GM23338 (cell line): ENCODE measurements at regions not wholly inside any gene's neighbourhood (a gene's known extent, or its start where the extent isn't known, plus 50 kb on each side); places are given as distances from the start of the nearest gene placed in this dataset.

Experiments used
- ATAC-seq: fragments of 200-7000 bp; cut with Tn5 transposase; 3 replicates; pipeline ENCODE4 v1.9.1; 2020
- DNase-seq: peaks from one replicate; pipeline ENCODE4 v3.0.0-alpha.2; 2015; ENCODE audit warnings: low spot score
- H2AFZ ChIP-seq: fragments of 200-600 bp; sonication (generic); 2 replicates; pipeline ENCODE4 v1.8.0; 2016; ENCODE audit warnings: antibody characterized with exemption, mild to moderate bottlenecking, moderate library complexity
- H3F3A ChIP-seq: fragments of 200-600 bp; sonication (generic); replicated peaks from 2 replicates; pipeline ENCODE4 v1.8.0; 2017; ENCODE audit warnings: antibody characterized with exemption, mixed run types, low read depth
- H3K27ac ChIP-seq: fragments of 200-600 bp; sonication (generic); 2 replicates; pipeline ENCODE4 v1.6.1; 2016; ENCODE audit warnings: low read depth
- H3K27me3 ChIP-seq: fragments of 200-600 bp; sonication (generic); 2 replicates; pipeline ENCODE4 v1.8.0; 2016; ENCODE audit warnings: mild to moderate bottlenecking, mixed run types, moderate library complexity; ENCODE audit not compliant: insufficient read depth
- H3K36me3 ChIP-seq: fragments of 200-600 bp; sonication (generic); 2 replicates; pipeline ENCODE4 v1.8.0; 2016; ENCODE audit warnings: mild to moderate bottlenecking; ENCODE audit not compliant: insufficient read depth
- H3K4me1 ChIP-seq: fragments of 200-600 bp; sonication (generic); 2 replicates; pipeline ENCODE4 v1.8.0; 2016; ENCODE audit warnings: mild to moderate bottlenecking, moderate library complexity; ENCODE audit not compliant: insufficient read depth
- H3K4me2 ChIP-seq: fragments of 200-600 bp; sonication (generic); 2 replicates; pipeline ENCODE4 v1.7.1; 2017; ENCODE audit warnings: mixed run types
- H3K4me3 ChIP-seq: fragments of 200-600 bp; sonication (generic); 2 replicates; pipeline ENCODE4 v1.6.1; 2016; ENCODE audit warnings: mixed run types
- H3K79me2 ChIP-seq: fragments of 200-600 bp; sonication (generic); replicated peaks from 2 replicates; pipeline ENCODE4 v1.8.0; 2017; ENCODE audit warnings: mild to moderate bottlenecking; ENCODE audit not compliant: insufficient read depth
- H3K9me2 ChIP-seq: fragments of 200-600 bp; sonication (generic); 2 replicates; pipeline ENCODE4 v1.8.0; 2017; ENCODE audit not compliant: insufficient read depth
- H4K20me1 ChIP-seq: fragments of 200-600 bp; sonication (generic); replicated peaks from 2 replicates; pipeline ENCODE4 v1.8.0; 2017; ENCODE audit warnings: mild to moderate bottlenecking; ENCODE audit not compliant: insufficient read depth
- H3K27ac Mint-ChIP-seq: 2 replicates; pipeline ENCODE4 v1.8.0; 2020; ENCODE audit warnings: inconsistent platforms, mild to moderate bottlenecking, moderate library complexity, mixed read lengths
- H3K27me3 Mint-ChIP-seq: 3 replicates; pipeline ENCODE4 v1.8.0; 2022; ENCODE audit warnings: low read depth, mild to moderate bottlenecking, moderate library complexity, mixed read lengths, inconsistent platforms; ENCODE audit not compliant: insufficient read depth, poor library complexity
- H3K36me3 Mint-ChIP-seq: 3 replicates; pipeline ENCODE4 v1.8.0; 2021; ENCODE audit warnings: low read depth, mild to moderate bottlenecking, inconsistent platforms, moderate library complexity, mixed read lengths
- H3K4me1 Mint-ChIP-seq: 3 replicates; pipeline ENCODE4 v1.8.0; 2020; ENCODE audit warnings: mild to moderate bottlenecking, inconsistent platforms, mixed read lengths
- H3K4me3 Mint-ChIP-seq: 3 replicates; pipeline ENCODE4 v1.8.0; 2021; ENCODE audit warnings: moderate library complexity, mild to moderate bottlenecking, inconsistent platforms, mixed read lengths
- H3K9me3 Mint-ChIP-seq: 3 replicates; pipeline ENCODE4 v1.8.0; 2020; ENCODE audit warnings: moderate library complexity, mild to moderate bottlenecking, inconsistent platforms, mixed read lengths
- CTCF ChIP-seq, 2 experiments: fragments of 200-600 bp in 1 of 2; sonication (generic) in 1 of 2; conservative IDR thresholded peaks; 2 replicates each; pipeline versions ENCODE4 v1.5.1 to v1.6.1; 2016 to 2017; ENCODE audit warnings: antibody characterized with exemption in 2 of 2, low read depth in 2 of 2, mild to moderate bottlenecking in 2 of 2, moderate library complexity in 1 of 2
- EZH2 ChIP-seq: fragments of 200-600 bp; sonication (generic); IDR thresholded peaks from one replicate; pipeline ENCODE4 v1.8.0; 2017; ENCODE audit warnings: antibody characterized with exemption, mild to moderate bottlenecking, low read depth; ENCODE audit not compliant: unreplicated experiment
- JUNB ChIP-seq: IDR thresholded peaks from one replicate; pipeline ENCODE4 v1.6.1; 2016; ENCODE audit warnings: antibody characterized with exemption; ENCODE audit not compliant: unreplicated experiment
- POLR2AphosphoS5 ChIP-seq: IDR thresholded peaks from 2 replicates; pipeline ENCODE4 v1.6.1; 2016; ENCODE audit warnings: antibody characterized with exemption, low read depth
- REST ChIP-seq: IDR thresholded peaks from one replicate; pipeline ENCODE4 v1.6.1; 2018; ENCODE audit warnings: antibody characterized with exemption; ENCODE audit not compliant: unreplicated experiment
- STAT1 ChIP-seq: IDR thresholded peaks from one replicate; pipeline ENCODE4 v1.6.1; 2016; ENCODE audit warnings: antibody characterized with exemption; ENCODE audit not compliant: unreplicated experiment
- ZNF114 ChIP-seq: fragments of 250-450 bp; sonication (Bioruptor Pico); IDR thresholded peaks from 2 replicates; pipeline ENCODE4 v1.5.0; 2020; ENCODE audit warnings: mild to moderate bottlenecking, moderate library complexity
- ZNF331 ChIP-seq: fragments of 250-450 bp; sonication (Bioruptor Pico); IDR thresholded peaks from 2 replicates; pipeline ENCODE4 v1.5.0; 2020; ENCODE audit warnings: low read depth, mild to moderate bottlenecking, moderate library complexity
- ZNF462 ChIP-seq: fragments of 250-450 bp; sonication (Bioruptor Pico); IDR thresholded peaks from 2 replicates; pipeline ENCODE4 v1.5.0; 2020; ENCODE audit warnings: mild to moderate bottlenecking, moderate library complexity

- TF ChIP-seq ZNF462 (CRISPR knock-in tag), result no peak
Observed at GRCh38 chr6:141133346-141133745, 999.4 kb upstream of the GJE1 start (continued).

DNA sequence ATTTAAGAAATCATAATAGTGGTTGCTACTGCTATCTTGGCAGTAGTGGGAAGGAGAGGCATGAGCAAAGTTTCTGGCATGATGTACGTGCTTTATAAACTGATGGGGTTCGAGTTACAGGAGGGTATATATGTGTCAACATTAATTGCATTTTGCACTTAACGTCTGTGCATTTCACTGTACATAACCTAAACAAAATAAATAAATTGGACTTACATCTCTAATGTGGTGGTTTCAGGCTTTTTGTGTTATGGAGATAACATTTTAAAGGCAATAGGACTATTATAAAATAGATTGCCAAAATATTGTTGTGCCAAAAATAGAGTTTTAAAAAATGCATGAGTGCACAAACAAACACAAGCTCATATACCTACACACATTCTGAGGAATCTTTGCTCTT, 1001.1 kb upstream of the GJE1 start:
- no peak overlapping the region for H3K4me3 Mint-ChIP-seq
- no peaks in the 10 kb centered on the region for H3K4me1 Mint-ChIP-seq
- Histone ChIP-seq H3K4me1 (no peaks in the 10 kb centered on the region), H3F3A (no peaks in the 10 kb centered on the region), H3K4me3 (no peak overlapping the region), H3K9me2 (no peaks in the 10 kb centered on the region; the same call in 1 of the 2 replicates), H3K27ac (no peak overlapping the region), H3K4me2 (no peak overlapping the region), H2AFZ (no peak overlapping the region), H3K36me3 (no peaks in the 10 kb centered on the region), H4K20me1 (no peaks in the 10 kb centered on the region), H3K27me3 (no peaks in the 10 kb centered on the region), H3K79me2 (no peaks in the 10 kb centered on the region)
- no peaks in the 10 kb centered on the region; the same call in 2 of the 3 replicates for H3K36me3 Mint-ChIP-seq
- no peak for TF ChIP-seq STAT1
- ATAC-seq (no peak), DNase-seq (no peak)
- H3K27ac Mint-ChIP-seq, result no peak overlapping the region
- H3K9me3 Mint-ChIP-seq, result peaks cover 3% of the 10 kb centered on the region; the same call in 2 of the 3 replicates
- H3K27me3 Mint-ChIP-seq, result peaks cover 1% of the 10 kb centered on the region

DNA sequence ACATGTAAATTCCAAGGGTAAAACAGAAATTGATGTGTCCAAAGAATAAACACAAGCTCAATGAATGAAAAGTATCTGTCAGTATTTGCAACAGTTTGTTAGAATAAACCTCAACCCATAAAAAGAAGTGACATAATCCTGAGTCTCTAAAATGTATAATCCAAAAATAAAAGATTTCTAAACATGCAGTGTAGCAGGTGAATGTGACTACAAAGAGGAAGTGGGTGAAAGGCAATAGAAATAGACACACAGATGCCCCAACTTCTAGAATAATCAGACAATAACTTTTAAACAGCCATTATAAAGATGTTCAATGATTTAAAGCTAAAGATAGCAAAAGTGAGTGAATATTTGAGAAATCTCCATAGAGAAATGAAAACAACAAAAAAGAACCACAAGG, 1009.2 kb upstream of the GJE1 start:
- Histone ChIP-seq H3K27ac (no peak overlapping the region), H4K20me1 (no peaks in the 10 kb centered on the region), H3K27me3 (no peaks in the 10 kb centered on the region), H3K36me3 (no peaks in the 10 kb centered on the region), H3K4me3 (no peak overlapping the region), H3K9me2 (0 out of 2 replicates have a peak, but pooled peaks cover 7% of the 10 kb centered on the region), H3K79me2 (no peaks in the 10 kb centered on the region), H3K4me2 (no peak overlapping the region), H3F3A (no peaks in the 10 kb centered on the region), H2AFZ (no peak overlapping the region), H3K4me1 (no peaks in the 10 kb centered on the region)
- no peaks in the 10 kb centered on the region; the same call in 2 of the 3 replicates for H3K9me3 Mint-ChIP-seq
- peaks cover 2% of the 10 kb centered on the region for H3K27me3 Mint-ChIP-seq
- H3K4me1 Mint-ChIP-seq, result no peaks in the 10 kb centered on the region
- DNase-seq (no peak), ATAC-seq (no peak)
- H3K4me3 Mint-ChIP-seq, result no peak overlapping the region
- peaks cover 11% of the 10 kb centered on the region; the same call in 1 of the 3 replicates for H3K36me3 Mint-ChIP-seq
- no peak overlapping the region for H3K27ac Mint-ChIP-seq
- TF ChIP-seq STAT1, result no peak
- no peak for TF ChIP-seq ZNF331 (CRISPR knock-in tag)
- no peak for TF ChIP-seq CTCF (conservative IDR thresholded peaks at IDR 0.05; ENCODE audit: low read depth in 2 of 2)
- no peak for TF ChIP-seq JUNB
- no peak for TF ChIP-seq EZH2
- TF ChIP-seq REST, result no peak
- TF ChIP-seq ZNF114 (CRISPR knock-in tag), result no peak
- no peak for TF ChIP-seq POLR2AphosphoS5
